ENCODE measurements at regions not wholly inside any gene's neighbourhood (a gene's known extent, or its start where the extent isn't known, plus 50 kb on each side); places are given as distances from the start of the nearest gene placed in this dataset.
A peak's percentile ranks its signal among the peaks of the same experiment; 100 is the strongest.

DNA sequence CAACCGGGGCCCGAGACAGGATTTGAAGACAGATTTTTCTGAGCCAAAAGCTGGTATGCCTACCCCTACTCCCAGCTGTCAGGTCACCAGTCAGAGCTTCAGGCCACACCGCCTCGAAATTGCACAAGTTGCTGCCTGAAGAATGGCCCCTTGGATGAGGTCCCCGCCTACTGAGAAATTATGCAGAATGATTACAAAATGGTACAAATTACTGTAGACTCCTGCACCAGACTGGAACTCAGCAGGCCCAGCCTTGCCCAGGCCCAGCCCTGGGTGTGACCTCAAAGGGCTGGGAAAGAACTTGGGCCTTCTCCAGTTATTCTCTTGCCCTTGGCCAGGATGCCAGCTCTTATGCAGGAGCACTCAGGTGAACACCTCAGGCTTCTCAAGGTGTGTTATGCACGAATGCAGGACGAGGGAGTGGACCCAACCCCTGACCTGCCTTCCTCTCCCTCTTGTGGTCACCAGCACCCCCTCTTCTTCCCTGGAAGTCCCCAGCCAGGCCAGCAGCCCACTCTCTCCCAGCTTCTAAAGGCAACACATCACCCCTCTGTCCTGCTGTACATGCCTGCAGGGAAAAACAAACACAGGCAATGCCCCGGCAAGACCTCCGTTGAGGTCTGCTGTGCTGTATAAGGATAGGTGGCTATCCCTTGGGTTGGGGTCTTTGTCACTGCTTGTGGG, 88.7 kb upstream of the NAA20 start:
- TF ChIP-seq, protein P1, sequence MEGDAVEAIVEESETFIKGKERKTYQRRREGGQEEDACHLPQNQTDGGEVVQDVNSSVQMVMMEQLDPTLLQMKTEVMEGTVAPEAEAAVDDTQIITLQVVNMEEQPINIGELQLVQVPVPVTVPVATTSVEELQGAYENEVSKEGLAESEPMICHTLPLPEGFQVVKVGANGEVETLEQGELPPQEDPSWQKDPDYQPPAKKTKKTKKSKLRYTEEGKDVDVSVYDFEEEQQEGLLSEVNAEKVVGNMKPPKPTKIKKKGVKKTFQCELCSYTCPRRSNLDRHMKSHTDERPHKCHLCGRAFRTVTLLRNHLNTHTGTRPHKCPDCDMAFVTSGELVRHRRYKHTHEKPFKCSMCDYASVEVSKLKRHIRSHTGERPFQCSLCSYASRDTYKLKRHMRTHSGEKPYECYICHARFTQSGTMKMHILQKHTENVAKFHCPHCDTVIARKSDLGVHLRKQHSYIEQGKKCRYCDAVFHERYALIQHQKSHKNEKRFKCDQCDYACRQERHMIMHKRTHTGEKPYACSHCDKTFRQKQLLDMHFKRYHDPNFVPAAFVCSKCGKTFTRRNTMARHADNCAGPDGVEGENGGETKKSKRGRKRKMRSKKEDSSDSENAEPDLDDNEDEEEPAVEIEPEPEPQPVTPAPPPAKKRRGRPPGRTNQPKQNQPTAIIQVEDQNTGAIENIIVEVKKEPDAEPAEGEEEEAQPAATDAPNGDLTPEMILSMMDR (IDR thresholded peaks at IDR 0.05; ENCODE audit: low read depth, low read length), result no peak
- DNase-seq (ENCODE audit: extremely low read depth, low read depth), result no peak

DNA sequence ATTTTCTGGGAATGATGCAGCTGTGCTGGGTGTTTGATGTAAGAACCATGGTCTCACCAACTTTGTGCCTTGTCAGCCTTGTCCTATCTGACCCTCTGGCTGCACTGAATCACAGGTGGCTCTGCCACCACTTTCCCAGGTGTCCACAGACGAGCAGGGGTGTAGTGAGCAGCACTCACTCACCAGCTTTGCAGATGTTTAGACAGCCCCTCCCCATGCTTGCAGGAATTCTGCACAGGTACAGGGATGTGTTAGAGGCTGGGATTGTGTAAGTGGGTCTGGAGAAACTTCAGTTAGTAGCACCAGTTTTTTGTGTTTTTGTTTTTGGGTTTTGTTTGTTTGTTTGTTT, 88.2 kb upstream of the NAA20 start:
- TF ChIP-seq, protein P1 (IDR thresholded peaks at IDR 0.05; ENCODE audit: low read depth, low read length), result no peak
- no peak for DNase-seq (ENCODE audit: extremely low read depth, low read depth)

DNA sequence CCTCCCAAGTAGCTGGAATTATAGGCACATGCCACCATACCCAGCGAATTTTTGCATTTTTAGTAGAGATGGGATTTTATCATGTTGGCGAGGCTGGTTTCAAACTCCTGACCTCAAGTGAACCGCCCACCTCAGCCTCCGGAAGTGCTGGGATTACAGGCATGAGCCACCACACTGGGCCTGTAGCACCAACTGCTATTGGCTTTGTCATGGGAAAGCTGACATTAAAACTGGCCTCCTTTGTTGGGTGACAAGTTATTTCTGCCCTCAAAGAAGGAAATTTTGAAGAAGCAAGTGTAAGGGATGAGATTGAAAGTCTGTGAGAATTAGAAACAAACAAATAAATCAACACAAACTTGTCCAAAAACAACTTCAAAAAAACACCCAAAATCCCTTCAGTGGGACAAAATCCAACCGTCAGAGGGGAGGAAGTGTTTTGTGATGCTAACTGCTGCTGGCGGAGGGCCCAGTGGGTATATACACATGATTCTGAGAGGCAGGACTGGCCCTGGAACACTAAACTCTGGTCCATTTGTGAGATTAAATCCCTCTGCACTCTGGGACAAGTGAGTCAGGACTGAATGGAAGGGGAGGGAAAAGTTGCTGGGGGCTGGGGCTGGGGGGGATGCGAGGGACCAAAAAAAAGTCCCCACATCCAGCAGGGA, 87.5 kb upstream of the NAA20 start:
- no peak for DNase-seq (ENCODE audit: extremely low read depth, low read depth)
- TF ChIP-seq, protein P1 (IDR thresholded peaks at IDR 0.05; ENCODE audit: low read depth, low read length), result no peak

- TF ChIP-seq, protein P1 (IDR thresholded peaks at IDR 0.05; ENCODE audit: low read depth, low read length), result no peak
Observed at GRCh38 chr20:19930426-19930825, 86.7 kb upstream of the NAA20 start.

GRCh38 chr20:19932170-19932667, 84.9 kb upstream of the NAA20 start:
- DNase-seq (ENCODE audit: extremely low read depth, low read depth), result peak; percentile 85
- TF ChIP-seq, protein P1 (IDR thresholded peaks at IDR 0.05; ENCODE audit: low read depth, low read length), result no peak; the same call in 1 of the 2 replicates

More at GRCh38 chr20:19930426-19930825, 86.7 kb upstream of the NAA20 start:
- no peak for DNase-seq (ENCODE audit: extremely low read depth, low read depth)

GRCh38 chr20:19934792-19935491, 82.2 kb upstream of the NAA20 start:
- TF ChIP-seq, protein P1 (IDR thresholded peaks at IDR 0.05; ENCODE audit: low read depth, low read length), result no peak
- no peak for DNase-seq (ENCODE audit: extremely low read depth, low read depth)

GRCh38 chr20:19935842-19936241, 81.3 kb upstream of the NAA20 start:
- TF ChIP-seq, protein P1 (IDR thresholded peaks at IDR 0.05; ENCODE audit: low read depth, low read length), result no peak
- DNase-seq (ENCODE audit: extremely low read depth, low read depth), result no peak
